Amygdala (tissue), 56 donors: ENCODE measurements at regions not wholly inside any gene's neighbourhood (a gene's known extent, or its start where the extent isn't known, plus 50 kb on each side); places are given as distances from the start of the nearest gene placed in this dataset.
"Not testable (repeated sequence)": the region's sequence is repeated elsewhere in the genome, so short reads cannot be mapped to it uniquely, and the experiment has no call there.

Experiments
- DNase-seq, 56 donors: peaks; one replicate each; lab custom pipeline; 2025; lab: John Stamatoyannopoulos, UW

DNA sequence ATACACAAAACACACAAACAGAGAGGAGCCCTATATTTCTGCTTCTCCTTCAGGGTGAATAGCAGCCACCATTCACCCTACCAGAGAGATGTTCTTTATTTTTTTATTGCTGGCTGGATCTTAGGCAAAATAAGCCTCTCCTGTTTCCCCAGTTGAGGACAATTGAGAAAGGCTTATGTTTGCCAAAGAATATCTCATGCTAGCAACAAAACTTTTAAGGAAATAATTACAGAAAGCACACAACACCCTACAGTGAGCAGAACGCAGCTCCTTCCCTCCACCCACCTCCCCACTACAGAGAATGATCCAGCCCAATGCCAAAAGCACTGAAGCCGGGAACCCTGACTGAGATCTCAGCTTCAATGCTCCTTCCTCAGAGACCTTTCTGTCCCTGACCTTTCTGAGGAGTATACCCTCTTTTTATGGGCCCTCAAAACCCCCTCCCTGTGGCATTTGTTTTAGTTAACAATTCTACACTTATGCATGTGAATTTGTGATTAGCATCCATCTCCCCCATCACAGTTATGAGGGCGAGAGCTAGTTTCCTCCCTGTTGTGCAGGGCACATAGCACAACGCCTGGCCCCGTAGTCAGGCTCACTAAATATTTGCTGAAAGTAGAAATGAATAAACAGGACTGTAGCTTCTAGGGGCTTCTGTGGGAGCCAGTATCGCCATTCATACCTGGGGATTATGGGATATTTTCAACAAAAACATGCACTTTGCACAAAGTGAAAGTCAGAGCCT is 491.6 kb upstream of the CDH4 start:
- no peak for DNase-seq

DNA sequence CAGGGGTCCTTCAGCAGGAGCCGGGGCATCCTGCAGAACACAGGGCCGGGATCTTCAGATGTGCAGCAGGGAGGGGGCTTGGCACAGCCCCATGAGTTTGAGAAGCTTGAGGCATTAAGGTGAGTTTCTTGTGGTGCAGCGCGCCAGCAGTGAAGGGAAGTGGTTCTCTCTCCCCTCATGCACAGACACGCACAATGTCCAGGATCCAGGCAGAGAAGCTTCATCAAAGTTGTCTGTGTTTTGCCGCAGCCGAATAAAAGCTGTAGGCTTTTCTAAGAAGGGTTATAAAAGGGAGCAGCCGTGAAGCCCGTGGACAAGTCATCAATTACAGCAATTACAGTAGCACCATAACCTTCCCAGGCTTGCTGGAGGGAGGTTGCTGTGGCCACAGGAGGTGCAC is 491.0 kb upstream of the CDH4 start:
- no peak for DNase-seq

DNA sequence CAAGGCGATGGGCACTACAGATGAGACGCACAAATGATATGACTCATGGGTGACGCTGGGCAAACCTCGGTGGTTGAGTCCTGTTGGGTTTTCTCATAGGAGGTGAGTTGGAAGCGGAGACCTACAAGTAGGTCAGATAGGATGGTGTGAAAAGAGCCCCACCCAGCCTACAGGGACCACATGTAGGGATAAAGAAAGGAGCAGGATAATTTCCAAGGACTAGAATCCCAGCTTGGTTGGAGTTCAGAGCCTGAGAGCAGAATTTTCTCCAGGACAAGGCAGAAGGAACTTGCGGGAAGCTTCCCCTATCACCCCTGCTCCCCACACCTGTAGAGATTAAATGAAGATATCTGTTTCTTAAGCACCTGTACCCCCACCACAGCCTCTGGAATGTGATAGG is 489.7 kb upstream of the CDH4 start:
- no peak for DNase-seq

DNA sequence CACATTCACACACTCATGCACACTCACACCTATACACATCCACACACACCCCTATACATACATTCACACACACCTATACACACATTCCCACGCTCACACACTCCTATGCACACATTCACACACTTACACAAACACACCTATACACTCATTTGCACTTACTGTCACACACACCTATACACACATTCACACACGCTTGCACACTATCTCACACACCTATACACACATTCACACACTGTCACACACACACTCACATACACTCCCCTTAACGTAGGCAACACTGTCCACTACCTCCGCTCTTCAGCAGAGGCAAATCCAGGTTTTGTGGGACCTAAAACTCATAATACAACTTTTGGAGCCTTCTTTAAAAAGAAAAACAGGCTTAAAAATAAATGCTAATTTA is 487.7 kb upstream of the CDH4 start:
- no peak for DNase-seq

DNA sequence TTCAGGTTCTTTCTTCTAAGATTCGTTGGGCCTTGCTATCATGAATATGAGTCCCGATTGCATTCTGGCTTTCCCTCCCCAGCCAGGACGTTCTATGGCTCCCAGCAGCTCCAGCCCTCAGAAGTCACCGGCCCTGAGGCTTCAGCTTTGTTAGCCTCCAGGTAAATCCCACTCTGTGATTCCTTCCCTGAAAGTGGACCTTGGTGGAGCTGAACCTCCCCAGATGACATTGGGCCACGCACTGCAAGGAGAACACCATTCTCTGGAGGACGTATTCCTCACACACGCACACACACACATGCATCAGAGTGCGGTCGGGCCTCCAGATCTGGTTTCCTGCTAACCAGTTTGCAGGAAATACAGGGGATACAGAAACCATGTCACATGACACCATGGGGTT is 487.3 kb upstream of the CDH4 start:
- DNase-seq: no peak

DNA sequence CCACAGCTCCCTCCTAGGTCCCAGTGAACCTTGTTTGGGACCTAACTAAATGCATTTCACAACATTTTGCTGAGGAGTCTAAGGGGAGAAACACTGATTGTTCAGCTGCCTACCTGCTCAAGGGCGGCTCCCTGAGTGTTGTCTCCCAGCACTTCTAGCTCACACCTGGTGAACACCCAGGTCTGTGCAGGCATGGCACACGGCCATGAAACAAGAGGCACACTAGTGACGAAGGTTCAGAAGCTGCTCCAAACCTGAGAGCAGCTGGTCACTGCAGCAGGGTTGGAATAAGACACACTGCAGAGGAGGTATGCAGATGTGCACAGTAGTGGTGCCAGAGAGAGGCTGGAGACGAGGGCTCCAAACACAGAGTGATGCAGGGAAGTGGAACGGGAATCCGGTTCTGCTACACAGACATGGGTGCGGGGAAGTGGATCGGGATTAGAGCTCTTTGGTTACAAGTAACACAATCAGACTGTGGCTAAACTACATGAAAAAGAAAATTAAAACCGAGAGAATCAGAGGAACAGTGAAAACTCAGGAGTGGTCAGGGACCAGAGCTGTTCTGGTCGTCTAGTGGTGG is 486.1 kb upstream of the CDH4 start:
- no peak for DNase-seq

DNA sequence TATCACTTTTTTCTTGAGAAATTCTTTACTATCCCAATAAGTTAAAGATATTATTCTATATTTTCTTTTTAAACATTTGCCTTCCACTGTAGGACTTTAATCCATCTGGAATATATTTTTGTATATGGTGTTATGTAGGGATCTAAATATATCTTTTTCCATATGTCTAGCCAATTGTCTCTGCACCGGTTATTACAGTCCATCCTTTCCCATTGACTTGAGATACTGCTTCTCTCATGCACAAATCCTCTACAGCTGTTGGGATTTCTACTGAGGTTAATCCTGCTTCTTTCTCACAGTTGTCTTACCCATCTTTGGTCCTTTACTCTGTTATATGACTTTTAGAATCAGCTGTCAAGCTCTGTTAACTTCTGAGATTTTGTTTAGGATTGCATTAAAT is 483.8 kb upstream of the CDH4 start:
- DNase-seq: no peak

DNA sequence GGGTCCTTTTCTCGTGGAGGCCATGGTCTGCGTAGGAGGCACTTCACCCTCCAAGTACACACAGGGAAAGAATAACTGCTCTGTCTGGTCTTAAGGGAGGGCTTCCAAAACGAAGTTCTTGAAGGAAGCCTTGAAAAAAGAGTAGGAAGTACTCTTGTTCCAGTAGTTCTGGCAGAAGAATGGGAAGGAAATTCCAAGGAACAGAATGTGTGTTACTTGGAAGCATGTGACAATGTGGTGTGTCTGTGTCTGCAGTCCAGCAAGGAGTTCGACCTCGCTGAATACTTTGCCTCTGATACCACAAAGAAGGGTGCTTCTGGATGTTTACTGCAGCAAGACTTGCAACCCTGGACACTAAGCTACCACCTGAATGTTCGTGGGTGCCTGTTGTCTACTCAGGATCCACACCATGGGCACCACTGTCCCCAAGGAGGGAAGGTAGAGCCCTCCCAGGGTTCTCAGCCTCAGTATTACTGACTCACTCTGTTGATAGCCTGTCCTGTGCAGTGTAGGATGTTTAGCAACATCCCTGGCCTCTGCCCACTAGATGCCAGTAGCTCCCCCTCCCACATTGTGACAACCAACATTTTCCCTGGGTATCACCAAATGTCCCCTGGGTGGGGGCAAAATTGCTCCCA is 471.6 kb upstream of the CDH4 start:
- no peak for DNase-seq

DNA sequence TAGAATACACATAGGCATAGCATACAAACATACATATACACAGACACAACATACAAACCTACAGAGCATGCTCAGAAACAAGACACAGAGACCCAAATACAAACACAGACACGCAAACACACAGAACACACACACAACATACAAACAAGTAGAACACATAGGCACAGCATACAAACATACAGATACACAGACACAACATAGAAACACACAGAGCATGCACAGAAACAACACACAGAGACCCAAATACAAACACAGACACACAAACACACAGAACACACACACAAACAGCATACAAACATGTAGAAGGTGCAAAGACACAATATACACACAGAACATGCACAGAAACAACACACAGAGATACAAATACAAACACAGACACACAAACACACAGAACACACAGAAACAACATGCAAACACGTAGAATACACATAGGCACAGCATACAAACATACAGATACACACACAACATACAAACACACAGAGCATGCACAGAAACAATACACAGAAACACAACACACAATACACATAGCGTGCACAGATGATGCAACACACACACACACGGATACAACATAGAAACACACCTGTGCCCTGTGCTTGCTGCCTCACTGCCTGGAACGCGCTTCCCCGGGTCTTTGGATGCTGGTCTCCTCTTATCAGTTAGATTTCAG is 469.0 kb upstream of the CDH4 start:
- no peak for DNase-seq

DNA sequence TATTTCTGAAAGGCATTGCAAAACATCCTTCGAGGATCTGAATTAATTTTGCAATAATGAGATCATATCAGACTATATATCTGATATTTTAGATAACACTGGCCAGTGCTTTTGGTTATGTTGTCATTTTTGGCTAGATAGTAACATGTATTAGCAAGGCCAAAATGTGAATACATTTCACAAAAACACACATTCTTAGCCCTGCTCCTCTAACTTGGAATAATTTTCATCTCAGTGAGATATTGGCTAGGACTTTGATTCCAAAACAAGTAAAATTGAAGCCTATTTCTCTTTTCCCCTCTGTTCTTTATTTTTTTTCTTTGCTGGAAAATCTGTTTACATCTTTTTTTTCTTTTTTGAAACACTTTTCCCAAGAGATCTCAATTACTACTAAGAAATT is 466.8 kb upstream of the CDH4 start:
- no peak for DNase-seq

DNA sequence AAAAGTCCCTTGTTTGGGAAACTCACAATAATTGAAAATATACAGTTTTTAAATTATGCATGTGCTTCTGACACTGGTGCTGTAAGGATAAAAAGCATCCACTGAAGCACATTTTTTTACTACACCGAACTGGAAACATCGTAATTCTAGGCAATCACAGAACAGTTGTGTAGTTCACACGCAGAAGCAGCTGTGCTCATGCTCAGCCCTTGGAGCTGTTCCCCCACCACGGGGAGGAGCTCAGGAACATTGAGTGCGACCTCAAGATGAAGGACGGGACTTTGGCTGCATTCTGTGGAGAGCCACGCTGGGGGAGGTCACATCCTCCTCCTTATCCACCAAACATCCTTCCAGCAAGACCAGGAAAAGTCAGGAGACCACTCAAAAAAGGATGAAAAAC is 466.3 kb upstream of the CDH4 start:
- DNase-seq: no peak

DNA sequence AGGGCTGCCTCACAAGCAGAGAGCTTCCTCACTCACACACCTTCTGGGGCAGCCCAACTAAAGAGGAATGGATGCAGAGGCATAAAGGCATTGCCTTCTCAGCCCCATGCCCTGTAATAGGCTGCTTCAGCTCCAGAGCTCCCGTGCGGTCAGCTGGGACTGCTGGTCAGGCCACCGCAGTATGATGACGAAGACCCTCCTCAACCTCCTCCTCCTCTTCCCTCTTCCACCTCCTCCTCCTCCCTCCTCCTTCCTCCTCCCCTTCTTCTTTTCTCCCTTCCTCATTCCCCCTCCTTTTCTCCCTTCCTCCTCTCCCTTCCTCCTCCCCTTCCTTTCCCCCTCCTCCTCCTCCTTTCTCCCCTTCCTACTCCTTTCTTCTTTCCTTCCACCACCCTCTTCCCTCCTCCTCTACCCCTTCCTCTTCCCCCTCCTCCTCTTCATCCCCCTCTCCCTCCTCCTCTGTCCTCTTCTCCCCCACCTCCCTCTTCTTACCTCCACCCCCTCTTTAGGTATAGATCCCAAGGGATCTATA is 465.3 kb upstream of the CDH4 start:
- DNase-seq: no peak

DNA sequence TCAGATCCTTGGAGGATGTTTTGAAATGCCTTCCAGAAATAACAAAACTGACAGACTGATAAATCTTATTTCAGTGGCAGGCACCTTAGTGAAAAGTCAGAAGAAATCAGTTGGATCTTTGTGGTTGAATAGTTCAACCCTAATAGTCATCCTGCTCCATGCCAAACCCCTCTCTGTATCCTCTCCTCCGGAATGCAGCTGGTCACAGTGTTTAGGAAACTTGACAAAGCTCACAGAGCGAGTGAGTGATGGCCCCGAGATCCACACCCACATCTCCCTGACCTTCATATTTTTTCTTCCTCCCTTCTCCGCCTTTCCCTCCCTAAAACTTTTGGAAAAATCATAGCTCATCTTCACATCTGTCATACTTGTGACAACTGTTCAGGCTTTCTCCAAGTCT is 464.8 kb upstream of the CDH4 start:
- DNase-seq: no peak

DNA sequence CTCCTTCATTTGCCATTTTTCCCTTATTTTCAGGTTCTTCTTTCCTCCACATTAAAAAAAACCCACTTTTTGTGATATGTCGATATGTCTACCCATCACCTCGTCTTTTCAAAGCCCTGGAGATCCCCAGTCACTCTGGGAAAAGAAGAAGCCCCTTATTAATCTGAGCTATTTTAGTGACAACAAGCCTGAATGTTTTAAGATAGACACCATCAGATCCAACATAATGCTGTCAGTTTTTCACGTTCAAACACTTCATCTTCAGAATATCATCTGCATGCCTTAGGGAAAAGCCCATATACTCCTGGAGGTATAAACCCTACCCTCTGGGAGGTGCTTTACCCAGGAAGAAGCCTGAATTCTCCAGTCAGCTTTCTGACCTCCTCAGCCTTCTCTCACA is 464.0 kb upstream of the CDH4 start:
- DNase-seq: no peak

DNA sequence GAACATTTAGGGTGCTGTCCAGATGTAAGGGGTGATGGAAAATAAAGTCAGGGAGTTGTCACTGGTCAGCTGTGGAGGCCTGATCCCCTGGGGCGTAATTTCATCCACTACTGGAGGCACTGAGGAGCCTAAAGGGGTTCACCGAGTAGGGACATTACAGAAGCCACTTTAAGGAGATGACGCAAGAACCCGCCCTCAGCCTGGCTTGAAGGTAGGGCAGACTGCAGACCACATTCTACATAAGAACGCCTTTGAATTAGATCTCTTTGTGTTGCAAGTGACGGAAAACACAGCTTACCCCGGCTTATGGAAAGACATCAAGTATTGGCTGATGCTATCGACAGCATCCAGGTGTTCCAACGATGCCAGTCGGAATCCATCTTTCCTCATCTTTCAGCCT is 462.7 kb upstream of the CDH4 start:
- DNase-seq: no peak

DNA sequence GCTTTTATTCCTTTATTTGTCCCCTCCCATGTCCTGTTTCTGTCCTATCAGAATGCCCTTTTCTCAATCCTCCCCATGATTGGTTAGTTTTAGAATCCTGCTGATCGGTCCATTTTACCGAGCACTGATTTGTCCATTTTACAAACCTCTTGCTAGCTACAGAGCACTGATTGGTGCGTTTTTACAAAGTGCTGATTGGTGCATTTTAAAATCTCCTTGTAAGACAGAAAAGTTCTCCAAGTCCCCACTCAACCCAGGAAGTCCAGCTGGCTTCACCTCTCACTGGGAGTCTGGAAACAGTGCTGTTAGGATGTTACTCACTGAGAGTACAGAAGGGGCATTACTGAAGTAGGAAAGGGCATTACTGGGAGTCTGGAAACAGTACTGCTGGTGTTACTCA is 461.7 kb upstream of the CDH4 start:
- DNase-seq: not testable (repeated sequence)

DNA sequence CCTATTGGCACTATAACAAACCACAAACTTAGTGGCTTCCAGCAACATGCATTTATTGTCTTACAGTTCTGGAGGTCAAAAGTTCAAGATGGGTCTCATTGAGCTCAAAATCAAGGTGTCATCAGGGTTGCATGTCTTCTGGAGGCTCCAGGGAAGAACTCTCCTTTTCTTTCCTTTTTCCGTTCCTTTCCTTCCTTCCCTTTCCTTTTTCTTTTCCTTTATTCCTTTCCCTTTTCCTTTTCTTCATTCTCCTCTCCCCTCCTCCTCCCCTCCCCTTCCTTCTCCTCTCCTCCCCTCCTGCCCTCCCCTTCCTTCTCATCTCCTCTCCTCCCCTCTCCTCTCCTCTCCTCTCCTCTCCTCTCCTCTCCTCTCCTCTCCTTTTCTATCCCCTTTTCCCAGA is 460.2 kb upstream of the CDH4 start:
- DNase-seq: no peak

DNA sequence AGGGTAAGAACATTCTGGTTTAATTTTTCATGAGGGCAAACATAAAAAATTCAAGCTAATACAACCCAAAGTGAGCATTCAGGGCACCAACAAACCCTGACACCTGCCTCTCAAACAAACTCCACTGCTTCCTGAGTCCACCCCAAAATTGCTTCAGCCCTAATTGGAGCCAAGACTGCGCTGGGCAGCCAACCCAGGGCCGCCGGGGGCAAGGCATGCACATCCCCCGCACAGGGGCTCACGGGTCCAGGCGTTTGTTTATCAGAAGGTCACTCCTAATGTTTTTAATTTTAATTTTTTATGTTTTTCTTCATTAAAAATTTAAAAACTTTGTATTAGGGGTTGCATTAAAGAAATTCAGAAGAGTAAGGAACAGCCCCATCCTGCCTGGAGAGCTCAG is 459.1 kb upstream of the CDH4 start:
- DNase-seq: no peak

DNA sequence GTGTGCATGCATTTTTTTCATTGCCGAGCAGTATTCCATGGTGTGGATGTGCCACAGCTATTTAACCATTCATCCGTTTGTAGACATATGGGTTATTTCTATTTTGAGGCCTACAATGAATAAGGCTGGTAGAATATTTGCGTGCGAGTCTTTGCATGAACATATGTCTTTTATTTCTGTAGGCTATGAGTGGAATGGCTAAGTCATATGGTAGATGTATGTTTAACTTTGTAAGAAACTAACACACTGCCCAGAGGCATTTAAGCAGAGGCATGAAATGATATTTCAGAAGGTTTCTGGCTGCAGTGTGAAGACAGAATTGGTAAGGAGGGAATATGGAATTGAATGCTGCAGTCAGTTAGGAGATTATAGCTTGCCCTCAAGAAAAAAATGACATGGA is 457.4 kb upstream of the CDH4 start:
- DNase-seq: no peak

DNA sequence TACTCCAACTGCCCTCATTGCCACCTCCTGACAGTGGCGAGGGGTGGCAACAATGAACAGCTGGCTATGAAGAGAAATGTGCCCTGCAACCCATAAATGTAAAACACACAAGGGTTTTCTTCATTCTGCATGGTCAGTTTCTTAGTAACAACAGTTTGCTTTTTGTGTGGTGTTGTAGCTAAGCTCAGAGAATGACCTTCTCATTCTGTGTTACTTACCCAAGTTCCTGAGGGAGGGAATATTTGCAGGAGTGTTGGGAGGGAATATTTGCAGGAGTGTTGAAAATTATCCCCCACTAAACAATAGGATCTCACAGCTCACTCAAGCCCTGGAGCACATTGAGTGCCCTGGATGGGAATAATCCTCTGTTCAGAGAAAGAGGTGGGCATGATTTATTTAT is 456.4 kb upstream of the CDH4 start:
- no peak for DNase-seq

DNA sequence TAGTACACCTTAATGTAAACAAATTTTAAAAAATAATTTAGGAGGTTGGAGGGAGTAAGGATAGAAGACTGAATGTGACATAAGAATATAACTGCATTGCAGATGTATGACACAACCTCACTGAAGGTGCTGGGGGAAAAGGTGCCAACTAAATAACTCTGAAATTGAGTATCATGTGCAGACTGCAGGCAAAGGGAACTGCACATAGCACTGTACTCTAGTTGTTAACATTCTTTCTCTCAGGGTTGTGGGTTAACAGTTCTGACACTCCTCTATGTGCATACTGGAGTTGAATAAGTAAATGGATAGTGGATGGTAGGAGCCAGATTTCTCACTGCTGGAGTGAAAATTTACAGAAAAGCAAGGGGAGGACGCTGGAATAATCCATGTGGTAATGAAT is 451.9 kb upstream of the CDH4 start:
- DNase-seq: no peak

DNA sequence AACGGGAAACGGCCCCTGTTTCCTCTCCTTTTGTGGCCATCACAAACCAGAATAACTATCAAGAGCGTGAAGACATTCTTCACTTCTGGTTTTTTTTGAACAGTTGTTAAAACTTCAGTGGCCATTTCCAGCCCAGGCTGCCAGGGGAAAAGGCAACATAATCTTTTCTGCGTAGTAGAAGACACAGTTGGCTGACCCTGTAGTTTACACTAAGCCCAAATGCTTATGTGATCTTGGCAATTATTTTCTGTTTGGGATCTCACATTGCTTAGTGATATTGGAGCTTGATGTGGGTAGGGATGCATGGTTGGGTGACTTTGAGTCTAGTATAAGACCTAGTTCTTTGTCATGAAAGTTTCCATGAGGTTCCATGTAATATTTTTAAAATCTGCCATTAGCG is 449.4 kb upstream of the CDH4 start:
- DNase-seq: no peak
